SHP77 treated with DMSO at 0.1 percent for 48 hours (cell line): ENCODE measurements at regions not wholly inside any gene's neighbourhood (a gene's known extent, or its start where the extent isn't known, plus 50 kb on each side); places are given as distances from the start of the nearest gene placed in this dataset.
"Not testable (repeated sequence)": the region's sequence is repeated elsewhere in the genome, so short reads cannot be mapped to it uniquely, and the experiment has no call there.

Experiments
- DNase-seq: peaks from one replicate; lab custom pipeline; 2025; lab: John Stamatoyannopoulos, UW

DNA sequence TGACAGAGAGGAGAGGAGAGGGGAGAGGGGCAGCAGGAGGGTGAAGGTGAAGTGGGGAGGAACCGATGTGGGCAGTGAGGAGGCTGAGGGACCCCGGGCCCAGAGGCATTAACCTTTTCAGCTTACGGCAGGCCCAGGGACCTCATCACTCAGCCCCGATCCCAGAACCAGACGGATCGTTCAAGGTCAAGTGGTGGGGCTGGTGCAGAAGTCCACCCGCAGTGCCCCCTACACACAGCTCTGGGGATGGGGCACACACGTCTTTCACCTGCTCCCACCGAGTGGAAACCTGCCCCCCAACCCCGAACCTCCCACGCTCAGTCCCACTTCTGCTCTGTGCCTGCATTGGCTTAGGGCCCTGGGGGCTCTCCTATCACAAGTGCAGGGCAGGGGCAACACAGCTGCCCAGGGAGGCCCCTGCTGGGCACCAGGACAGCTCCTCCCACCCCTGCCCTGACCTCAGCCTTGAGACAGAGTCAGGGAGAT, 81.9 kb upstream of the GOLGA6L4 start:
- not testable (repeated sequence) for DNase-seq

DNA sequence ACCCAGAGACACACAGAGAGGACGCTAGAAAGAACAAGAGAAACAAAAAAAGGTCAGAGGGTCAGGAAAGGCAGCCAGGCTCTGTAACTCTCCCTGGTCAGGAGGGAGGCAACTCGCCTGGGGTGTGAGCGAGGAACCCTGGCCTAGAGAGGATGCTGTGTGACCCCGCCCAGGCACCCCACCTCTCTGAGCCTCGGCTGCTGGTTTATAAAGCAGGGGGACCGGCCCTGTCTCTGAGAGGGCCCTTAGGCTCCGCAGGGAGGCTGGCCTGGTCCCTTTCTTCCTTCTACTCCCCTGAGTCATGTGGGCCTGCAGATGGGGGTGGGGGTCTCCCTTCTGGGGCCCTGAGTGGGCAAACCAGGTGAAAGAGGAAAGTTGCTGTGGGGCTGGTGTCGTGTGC, 81.3 kb upstream of the GOLGA6L4 start:
- not testable (repeated sequence) for DNase-seq

DNA sequence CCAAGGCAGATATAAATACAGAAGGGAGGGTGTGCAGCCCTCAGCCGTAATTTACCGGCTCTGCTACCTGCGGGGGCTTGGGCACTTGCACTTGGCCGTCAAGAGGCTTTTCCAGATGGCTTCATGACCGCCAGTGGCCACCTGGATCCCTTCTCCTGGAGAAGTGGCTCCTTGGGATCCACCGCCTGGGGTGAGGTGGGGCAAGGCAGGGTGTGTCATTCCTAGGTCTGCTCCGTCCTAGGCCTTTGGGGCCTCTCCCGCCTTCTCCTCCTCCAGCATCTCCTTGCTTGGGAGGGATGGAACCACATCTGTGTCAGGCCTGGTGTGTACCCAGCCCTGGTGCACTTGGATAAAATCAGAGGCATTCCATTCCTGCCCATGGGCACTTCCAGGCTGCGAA, 80.8 kb upstream of the GOLGA6L4 start:
- DNase-seq, result not testable (repeated sequence)

DNA sequence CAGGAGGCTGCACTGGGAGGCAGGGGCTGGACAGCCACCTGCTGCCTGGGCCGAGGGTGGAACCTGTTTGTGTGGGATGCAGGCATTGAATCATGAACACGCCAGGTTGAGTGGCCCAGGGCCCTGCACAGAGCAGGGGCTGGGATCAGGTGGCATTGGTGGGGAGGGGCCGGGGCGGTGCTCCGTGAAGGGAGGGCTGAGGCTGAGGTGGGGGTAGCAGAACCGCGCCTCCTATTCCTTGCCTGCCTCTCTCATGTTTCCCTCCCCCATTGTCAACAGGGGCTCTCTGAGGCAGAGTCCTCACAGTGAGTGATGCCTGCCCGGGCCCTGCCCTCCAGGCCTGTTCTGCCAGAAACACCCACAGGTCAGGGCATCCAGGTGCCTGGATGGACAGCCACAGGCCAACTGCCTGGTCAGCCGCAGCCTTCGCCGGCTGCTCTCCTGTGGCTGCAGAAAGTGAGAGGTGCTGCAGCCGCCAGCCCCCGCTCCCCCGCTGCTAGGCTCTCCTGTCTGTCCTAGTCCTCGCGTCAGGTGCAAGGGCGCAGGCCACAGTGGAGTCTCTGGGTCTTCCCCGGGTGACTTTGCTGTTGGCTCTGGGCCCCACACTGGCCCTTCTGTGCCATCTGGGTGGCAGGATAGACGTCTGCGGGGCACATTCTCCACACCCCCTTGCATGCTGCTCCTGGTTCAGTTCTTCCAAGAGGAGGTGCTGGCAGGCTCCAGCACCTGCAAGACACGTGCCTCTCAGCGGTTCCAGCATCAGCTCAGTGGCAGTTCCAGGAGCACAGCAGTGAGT, 79.6 kb upstream of the GOLGA6L4 start:
- not testable (repeated sequence) for DNase-seq

DNA sequence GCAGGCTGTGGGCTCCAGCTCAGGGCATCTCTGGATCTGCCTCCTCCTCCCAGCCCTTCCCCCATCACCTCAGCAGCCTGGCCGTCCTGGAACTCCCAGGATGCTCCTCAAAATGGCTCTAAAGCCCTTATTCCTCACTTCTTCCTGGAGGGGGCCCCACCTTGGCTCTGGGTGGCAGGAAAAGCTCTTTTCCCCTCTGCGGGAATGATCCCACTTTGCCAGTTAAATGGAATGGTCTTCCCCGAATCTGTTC, 79.1 kb upstream of the GOLGA6L4 start:
- DNase-seq, result not testable (repeated sequence)

DNA sequence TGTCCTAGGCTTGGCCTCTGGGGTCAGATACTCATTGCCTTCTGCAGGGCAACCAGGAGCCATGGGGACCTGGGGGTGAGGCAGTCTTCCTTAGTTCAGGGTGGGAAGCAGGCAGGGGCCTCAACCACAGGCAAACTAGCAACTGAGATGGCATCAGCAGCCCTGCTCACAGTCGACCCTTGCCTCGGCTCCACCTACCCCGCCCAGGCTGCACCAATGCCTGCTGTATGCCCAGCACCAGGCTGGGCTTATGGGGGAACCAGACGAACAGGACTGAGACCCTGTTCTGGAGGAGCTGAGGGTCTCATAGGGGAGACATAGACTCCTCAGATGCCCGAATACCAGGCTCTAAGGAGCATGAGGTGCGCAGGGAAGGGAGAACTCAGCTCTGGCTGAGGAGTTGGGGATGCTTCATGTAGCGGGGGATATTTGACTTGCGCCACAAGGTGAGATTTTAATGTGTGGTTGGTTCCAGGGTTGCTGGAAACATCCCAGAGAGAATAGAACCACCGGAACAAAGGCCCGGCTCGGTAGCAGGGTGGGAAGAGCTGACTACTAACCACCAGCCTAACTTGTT, 78.4 kb upstream of the GOLGA6L4 start:
- DNase-seq, result not testable (repeated sequence)

DNA sequence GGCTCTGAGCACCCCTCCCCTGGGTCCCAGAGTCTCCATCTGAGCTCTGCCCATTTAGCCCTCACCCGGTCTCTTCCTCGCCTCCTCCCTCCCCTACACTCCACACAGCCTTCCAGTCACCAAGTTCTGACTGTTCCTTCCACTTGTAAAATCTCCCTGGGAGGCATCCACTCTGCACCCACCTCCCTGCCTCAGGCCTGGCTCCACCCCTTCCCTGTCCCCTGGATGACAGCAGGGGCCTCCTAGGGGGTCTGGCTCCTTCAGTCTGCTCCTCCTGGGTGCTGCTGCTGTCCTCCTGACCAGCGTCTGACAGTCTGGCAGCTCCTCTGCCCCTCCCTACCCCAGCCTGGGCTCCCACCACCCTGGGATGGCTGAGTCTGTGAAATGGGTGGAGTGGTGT, 77.7 kb upstream of the GOLGA6L4 start:
- DNase-seq, result not testable (repeated sequence)

DNA sequence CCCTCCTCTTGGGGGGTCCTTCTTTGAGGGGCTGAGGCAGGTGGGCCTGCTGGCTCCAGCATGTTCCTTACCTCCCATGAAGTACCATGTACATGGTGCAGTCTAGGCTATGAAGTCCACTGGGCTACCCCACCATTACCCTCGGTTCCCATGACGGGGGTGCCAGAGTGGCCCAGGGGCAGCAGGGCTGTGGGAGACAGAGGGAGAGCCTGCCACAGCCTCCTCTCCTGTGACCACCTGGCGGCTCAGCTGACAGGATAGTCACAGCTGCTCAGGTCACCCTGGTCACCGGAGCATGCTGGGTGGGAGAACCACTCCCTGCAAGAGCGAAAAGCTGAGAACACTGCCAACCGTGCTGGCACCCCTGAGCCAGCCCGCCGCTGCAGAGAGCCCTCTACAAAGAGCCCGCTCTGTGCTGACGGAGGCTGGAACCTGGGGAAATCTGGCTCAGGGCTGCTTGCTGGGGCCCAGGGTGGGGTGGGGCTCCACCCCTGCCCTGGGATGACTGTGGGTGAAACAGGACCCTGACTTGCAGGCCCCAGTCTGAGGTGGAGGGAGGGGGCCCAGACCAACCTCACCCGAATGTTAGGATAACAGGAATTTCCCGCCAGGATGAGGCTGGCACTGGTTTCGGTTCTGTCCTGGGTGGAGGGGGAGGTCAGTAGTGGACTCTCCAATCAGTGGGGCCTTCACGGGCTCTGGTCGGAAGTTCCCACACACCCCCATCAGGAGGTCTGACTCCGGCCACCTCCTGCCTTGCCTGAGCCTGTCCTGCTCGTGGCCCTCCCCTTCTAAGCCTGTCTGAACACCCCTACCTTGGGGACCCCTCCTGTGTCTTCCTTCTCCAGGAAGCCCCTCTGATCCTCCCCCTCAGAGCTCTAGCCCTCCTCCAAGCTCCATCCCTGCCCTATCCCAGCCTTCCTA, 76.0 kb upstream of the GOLGA6L4 start:
- DNase-seq, result not testable (repeated sequence)

DNA sequence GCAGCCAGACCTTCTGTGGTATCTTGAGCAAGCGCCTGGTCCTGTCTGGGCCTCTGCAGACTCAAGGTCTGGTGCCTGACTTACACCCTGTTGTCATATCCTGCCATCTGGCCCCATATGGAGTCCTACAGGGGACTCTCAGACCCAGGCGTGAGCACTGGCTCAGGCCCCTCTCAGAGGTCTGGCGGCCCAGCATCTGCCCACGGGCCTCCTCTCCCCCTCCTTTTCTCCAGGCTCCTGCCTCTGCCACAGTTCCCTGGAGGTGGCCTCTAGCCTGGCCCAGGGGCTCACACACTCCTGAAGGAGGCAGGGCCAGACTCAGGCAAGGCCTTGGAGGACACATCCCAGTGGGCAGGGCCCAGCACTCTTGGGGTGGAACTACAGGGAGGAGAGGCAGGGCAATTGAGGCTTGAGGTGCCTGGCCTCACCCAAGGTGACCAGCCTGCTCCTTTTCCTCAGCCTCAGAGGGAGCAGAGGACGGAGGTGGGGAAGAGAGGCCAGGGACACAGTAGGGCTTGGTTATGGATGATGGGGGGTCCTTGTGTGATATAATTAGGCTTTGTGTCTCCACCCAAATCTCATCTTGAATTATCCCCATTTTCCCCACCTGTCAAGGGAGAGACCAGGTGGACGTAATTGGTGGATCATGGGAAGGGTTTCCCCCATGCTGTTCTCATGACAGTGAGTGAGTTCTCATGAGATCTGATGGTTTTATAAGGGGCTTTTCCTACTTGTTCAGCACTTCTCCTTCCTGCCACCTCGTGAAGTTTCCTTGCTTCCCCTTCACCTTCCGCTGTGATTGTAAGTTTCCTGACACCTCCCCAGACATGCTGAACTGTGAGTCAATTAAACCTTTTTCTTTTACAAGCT, 70.9 kb upstream of the GOLGA6L4 start:
- DNase-seq, result not testable (repeated sequence)

DNA sequence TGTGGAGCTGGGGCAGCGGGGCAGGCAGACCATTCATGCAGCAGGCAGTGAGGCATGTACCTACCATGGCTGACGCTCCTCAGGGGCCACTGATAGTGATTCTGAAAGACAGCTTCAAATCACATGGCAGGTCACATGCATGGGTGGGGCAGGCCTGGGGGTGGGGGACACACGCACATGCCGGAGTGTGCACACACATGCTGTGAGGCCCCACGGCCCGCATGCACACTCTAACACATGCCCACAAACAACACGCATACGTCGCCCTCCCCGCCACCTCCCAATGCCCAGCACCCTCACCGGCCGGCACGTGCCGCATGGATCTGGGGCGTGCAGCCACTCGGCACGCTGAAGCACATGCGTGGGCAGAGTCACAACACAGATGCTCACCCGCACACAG, 65.5 kb upstream of the GOLGA6L4 start:
- not testable (repeated sequence) for DNase-seq

DNA sequence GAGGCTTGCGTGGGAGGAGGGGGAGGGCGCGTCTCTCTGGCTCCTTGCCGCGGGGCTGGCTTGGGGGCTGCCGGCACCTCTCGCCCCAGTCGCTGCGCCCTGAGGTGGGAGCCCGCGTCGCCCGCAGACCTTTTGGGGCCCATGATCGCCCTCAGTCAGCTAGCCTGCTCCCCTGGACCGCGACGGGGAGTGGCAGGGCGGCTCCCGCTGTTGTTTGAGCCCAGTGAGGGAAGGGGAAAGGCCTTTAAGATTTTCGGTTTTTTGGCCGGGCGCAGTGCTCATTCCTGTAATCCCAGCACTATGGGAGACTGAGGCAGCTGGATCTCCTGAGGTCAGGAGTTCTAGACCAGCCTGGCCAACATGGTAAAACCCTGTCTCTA, 62.4 kb upstream of the GOLGA6L4 start:
- DNase-seq, result not testable (repeated sequence)
